C4-2B (cell line): ENCODE measurements at regions not wholly inside any gene's neighbourhood (a gene's known extent, or its start where the extent isn't known, plus 50 kb on each side); places are given as distances from the start of the nearest gene placed in this dataset.

Experiments used
- ZFX ChIP-seq: fragments of 450-650 bp; IDR thresholded peaks from 2 replicates; pipeline ENCODE4 v1.6.1; 2017
- TF ChIP-seq, protein P1 (sequence below): fragments of 450-650 bp; conservative IDR thresholded peaks from 2 replicates; pipeline ENCODE4 v1.5.1; 2017; ENCODE audit warnings: mild to moderate bottlenecking

DNA sequence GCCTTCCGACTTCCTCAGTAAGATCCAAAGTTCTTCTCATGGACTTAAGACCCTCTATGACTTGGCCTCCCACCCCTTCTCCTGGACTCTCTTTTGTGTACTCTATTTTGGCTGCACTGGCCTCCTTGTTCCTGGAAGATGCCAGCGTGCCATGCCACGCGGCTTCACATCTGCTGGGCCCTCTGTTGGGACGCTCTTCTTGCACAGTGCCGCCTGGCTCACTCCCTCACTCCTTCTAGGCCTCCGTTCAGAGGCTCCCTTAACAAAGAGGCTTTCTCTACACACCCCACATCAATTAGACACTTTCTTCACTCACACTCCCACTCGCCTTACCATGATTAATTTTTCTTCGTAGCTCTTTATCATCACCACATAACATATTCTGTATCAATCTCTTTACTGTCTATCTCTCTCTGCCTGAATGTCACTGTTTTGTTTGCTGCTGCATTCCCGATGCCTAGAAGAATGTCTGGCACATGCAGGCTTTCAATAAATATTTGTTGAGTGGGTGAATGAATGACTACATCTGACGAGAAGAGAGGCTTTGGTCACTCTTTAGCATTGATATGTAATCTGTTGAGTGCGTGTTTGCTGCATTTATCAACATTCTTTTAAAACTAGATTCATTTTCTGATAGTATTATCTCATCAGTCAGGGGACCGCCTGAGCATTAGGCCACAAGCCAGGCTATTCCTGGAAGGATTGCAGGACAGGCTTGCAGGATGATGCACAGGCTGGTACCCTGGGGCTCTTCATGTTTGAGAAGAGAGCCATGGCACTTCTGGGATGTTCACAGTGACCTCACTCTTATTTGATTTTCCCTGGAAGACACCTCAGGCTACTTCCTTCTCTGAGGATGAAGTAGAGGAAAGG lies 60.6 kb upstream of the AMPD3 start:
- TF ChIP-seq, protein P1, sequence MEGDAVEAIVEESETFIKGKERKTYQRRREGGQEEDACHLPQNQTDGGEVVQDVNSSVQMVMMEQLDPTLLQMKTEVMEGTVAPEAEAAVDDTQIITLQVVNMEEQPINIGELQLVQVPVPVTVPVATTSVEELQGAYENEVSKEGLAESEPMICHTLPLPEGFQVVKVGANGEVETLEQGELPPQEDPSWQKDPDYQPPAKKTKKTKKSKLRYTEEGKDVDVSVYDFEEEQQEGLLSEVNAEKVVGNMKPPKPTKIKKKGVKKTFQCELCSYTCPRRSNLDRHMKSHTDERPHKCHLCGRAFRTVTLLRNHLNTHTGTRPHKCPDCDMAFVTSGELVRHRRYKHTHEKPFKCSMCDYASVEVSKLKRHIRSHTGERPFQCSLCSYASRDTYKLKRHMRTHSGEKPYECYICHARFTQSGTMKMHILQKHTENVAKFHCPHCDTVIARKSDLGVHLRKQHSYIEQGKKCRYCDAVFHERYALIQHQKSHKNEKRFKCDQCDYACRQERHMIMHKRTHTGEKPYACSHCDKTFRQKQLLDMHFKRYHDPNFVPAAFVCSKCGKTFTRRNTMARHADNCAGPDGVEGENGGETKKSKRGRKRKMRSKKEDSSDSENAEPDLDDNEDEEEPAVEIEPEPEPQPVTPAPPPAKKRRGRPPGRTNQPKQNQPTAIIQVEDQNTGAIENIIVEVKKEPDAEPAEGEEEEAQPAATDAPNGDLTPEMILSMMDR = no peak
- TF ChIP-seq ZFX = no peak
